ENCODE measurements at regions not wholly inside any gene's neighbourhood (a gene's known extent, or its start where the extent isn't known, plus 50 kb on each side); places are given as distances from the start of the nearest gene placed in this dataset.
"Not testable (repeated sequence)": the region's sequence is repeated elsewhere in the genome, so short reads cannot be mapped to it uniquely, and the experiment has no call there.

DNA sequence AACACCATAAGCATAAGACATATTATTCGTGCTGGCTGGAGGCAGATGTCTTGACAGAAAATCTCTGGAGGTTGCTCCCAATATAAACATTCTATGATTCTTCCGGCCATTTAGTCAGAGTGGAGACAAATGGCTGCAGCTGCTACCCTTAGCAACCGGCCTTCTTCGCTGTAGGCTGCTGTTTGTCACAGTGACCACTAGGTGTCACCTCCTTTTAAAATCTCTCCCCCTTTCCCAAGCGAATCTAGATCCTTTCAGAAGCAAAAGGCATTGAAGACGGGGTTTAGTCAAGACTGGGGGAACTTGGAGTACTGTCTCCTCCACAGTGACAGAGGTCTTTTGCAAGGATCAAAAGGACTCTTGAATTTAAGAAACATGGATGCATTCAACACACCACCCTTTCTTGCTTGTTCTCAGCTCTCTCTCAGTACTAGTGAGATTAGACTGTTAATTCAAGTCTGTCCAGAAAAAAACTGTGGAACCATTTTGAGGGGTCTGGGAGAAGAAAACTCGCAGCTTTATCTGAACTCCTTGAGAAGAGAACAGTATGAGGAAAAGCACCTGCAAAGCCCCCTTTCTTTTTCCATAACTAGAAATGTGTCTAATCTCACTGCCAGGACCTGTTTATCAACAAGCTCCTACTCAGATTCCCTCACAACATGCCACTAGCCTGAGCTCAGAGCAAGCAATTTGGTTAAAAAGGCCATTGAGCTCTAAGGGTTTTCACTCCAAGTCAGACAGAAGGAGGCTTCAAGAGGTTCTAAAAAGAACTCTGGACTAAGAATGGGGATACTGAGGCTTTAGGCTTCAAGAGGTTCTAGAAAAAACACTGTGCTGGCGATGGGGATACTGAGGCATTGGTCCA, 408.3 kb upstream of the PLXNA2 start:
- DNase-seq: peak; percentile 67

DNA sequence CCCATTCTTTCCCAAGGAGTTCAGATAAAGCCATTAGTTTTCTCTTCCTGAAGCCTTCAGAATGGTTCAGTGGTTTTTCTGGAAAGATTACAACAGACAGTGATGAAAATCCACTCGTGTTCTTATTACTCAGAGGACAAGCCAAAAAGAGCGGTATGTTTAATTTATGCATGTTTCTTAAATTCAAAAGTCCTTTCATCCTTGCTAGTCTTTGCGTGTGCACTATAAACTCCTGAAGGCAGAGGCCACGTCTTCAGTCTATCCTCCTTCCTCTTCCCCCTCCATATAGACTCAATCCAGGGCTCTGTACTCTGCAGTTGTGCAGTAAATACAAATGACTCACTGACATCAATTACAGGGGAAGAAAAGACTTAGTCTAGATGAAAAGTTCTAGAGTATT, 409.2 kb upstream of the PLXNA2 start:
- no peak for DNase-seq

- DNase-seq: peak; percentile 22
Observed at GRCh38 chr1:208654241-208654640, 410.1 kb upstream of the PLXNA2 start.

DNA sequence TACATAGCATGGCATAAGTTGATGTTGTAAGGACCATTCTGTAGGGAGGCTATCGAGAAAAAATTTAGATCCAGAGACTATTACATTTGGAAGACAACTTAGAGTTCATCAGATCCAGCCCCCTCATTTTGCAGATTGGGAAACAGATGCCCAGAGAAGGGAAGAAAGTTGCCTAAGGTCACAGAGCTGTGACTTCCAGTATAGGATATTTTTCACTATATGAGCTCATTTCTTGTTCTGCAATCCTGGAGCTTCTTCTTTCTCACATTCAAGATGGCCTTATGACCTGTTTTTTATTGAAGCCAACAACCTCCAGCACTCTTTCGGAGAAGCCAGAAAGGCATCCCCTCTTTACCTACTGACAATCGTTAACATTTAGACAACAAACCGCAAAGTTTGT, 421.8 kb upstream of the PLXNA2 start:
- no peak for DNase-seq

- no peak for DNase-seq
Observed at GRCh38 chr1:208668991-208669390, 424.8 kb upstream of the PLXNA2 start.

DNA sequence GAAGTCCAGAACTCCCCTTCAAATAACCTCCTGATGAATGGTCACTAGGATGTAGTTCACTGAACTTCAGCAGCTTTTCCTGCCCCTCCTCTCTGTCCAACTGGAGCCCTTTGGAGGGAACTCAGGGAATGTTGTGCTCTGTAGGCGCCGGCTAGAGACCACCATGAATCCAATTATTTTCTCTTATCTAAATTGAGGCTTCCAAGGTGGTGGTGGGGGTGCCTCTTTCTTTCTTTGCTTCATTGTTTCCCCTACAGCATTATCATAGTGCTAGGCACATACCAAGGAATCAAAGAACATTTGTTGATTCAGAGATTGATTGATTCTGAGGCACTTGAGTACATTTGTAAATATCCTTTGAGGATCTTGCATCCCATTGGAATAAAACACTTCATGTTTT, 426.6 kb upstream of the PLXNA2 start:
- no peak for DNase-seq

GRCh38 chr1:208681878-208682663, 437.9 kb upstream of the PLXNA2 start:
- DNase-seq: no peak

- no peak for DNase-seq
Observed at GRCh38 chr1:208682664-208683013, 438.5 kb upstream of the PLXNA2 start.

DNA sequence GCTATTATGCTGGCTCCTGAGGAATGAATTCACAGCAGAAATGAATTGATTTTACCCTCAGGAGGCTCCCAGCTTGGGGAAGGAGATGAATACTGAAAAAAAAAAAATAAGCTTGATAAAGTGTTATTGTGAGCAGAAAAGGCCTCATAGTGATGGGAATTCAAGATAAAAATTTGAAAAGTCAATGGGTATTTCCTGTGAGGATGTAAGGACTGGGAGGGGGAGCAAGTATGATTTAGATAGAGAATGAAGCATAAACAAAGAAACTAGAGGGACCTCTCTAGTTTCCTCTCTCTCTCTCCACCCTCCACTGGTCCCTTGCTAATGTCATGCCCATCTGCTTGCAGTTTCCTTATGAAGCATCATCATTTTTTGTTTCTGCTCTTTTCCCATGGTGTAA, 439.0 kb upstream of the PLXNA2 start:
- no peak for DNase-seq

DNA sequence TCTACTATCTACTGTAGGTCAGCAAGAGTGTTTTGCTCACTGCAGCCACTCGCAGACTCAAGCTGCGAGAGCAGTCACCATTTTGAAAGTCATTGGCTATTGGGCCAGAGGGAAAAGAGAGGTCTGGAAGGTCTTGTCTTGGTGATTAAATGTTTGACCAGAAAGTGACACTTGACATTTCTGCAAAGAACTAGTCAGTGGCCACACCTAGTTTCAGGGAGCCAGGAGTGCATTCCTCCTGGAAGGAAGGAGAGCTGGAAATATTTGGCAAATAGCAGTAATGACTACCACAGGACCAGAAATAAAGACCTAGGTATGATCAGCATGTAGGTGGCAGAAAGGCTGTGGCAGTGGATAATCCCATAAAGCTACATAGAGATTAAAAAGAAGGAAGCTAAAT, 440.0 kb upstream of the PLXNA2 start:
- DNase-seq: no peak

DNA sequence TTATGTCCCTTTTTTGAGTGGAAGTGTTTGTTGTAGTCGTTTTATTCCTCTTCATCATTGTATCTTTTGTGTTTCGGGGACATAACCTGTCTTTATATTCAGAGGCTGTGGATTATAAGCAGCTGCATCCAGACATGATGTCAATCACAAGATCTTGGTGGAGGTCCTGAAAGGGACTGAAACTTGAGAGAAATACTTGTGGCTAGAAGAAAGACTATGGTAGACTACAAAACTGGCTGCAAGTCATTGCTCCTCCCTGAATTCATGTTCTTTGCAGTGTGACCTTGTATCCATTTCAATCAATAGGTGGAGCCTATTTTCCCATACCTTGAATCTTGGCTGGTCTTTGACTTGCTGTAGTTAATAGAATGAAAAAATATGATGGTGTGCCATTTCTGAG, 442.4 kb upstream of the PLXNA2 start:
- DNase-seq: no peak

GRCh38 chr1:208688656-208689315, 444.6 kb upstream of the PLXNA2 start:
- no peak for DNase-seq

- peak; percentile 12 for DNase-seq
Observed at GRCh38 chr1:208691012-208691411, 446.8 kb upstream of the PLXNA2 start.

DNA sequence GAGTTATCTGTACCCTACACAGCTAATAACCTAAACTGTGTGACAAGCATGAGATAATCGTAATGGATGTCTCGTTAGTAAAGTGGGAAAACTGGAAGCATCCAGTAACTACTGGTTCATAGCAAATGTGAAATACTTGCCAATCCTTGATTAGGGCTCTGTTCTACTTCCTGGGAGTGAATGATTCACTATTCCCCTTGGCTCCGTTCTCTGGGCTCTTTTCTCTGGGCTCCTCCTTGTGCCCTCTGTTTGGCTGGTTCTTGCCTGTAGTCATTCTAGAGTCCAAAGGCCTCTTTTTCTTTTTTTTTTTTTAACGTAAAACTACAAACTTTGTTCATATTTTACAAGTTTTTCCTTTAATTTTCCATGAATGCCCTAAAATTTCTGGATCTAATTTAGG, 465.8 kb upstream of the PLXNA2 start:
- DNase-seq: no peak

GRCh38 chr1:208714323-208714722, 470.1 kb upstream of the PLXNA2 start:
- no peak for DNase-seq

- no peak for DNase-seq
Observed at GRCh38 chr1:208717525-208717924, 473.3 kb upstream of the PLXNA2 start.

DNA sequence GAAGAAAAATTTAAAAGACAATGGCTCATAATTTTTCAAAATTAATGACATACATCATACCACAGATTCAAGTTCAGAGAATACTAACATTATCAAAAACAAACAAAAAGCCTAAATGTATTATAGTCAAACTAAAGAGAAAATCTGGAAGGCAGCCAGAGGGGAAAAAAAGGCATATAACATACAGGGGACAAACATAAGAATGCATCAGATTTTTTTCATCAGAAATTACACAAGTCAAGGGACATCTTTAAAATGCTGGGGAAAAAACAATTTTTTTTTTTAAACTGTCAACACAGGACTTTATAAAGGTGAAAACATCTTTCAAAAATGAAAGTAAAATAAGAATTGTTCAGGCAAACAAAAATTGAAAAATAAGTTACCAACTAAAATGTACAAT, 478.4 kb upstream of the PLXNA2 start:
- DNase-seq: no peak

- no peak for DNase-seq
Observed at GRCh38 chr1:208724079-208724478, 479.9 kb upstream of the PLXNA2 start.

- DNase-seq: no peak
Observed at GRCh38 chr1:208728815-208729214, 484.6 kb upstream of the PLXNA2 start.

DNA sequence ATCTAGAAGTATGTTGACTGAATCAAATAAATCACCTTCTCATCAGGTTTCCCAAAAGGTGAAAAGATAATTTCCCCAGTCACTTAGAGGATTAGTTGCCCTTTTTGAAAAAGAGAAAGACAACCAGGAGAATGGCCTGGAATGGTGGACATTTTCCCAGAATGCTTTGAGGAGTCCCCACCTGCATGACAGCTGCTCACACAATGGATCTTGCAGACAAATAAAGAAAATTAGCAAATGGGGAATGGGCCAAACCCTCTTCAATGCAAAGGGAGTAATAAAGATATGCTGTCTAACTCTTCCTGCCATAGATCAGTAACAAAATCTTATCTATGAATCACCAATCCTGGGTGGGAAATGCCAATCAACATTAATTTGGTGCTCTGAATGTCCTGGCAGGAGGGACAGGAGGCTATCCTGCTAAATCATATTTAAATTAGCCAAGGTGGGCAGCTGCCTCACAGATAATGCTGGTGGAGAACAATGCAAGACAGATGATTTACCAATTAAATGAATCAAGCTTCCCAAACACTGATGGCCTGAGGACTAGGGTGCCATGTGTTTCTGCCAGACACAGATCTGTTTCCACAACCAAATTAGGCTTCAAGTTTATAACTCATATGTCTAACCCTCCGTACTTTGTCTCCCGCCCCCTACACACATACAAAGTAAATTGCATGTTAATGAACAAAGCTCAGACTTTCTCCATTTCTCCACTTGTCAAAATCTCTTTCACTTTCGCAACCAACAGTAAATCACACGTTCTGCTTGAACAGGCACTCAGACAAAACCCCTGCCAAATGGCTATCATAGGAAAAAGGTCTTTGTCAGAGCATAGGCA, 488.0 kb upstream of the PLXNA2 start:
- DNase-seq: peak; percentile 11

GRCh38 chr1:208737161-208737560, 493.0 kb upstream of the PLXNA2 start:
- no peak for DNase-seq

- DNase-seq: no peak
Observed at GRCh38 chr1:208737922-208738321, 493.7 kb upstream of the PLXNA2 start.

GRCh38 chr1:208739636-208740035, 495.5 kb upstream of the PLXNA2 start:
- not testable (repeated sequence) for DNase-seq

Measured in RPMI8226 (cell line).